IMR-90 (cell line): ENCODE measurements at regions not wholly inside any gene's neighbourhood (a gene's known extent, or its start where the extent isn't known, plus 50 kb on each side); places are given as distances from the start of the nearest gene placed in this dataset.

Experiments
- ATAC-seq: fragments of 200-7000 bp; cut with Tn5 transposase; 2 replicates; pipeline ENCODE4 v1.9.1; 2020; ENCODE audit warnings: low read depth, mild to moderate bottlenecking, moderate library complexity
- BruUV-seq: library from RNA; stranded (reverse); fragments of 400-500 nt; replicated peaks from 2 replicates; lab custom pipeline; 2021; lab: Mats Ljungman, UMichigan
- CTCF ChIA-PET: fragments of 300-600 bp; formaldehyde crosslinking; extraction: SDS; loops from one replicate; lab custom pipeline; 2021; ENCODE audit warnings: antibody characterized with exemption; lab: Yijun Ruan, JAX
- POLR2A ChIA-PET: fragments of 300-600 bp; sonication (Branson Sonifier 250); formaldehyde crosslinking; loops from one replicate; lab custom pipeline; 2022; ENCODE audit warnings: antibody characterized with exemption; ENCODE audit not compliant: unreplicated experiment; lab: Charles Lee
- DNase-seq: peaks from one replicate; pipeline ENCODE4 v3.0.0; 2013
- H2AFZ ChIP-seq: replicated peaks from 2 replicates; pipeline ENCODE3; 2013; ENCODE audit warnings: low read length, mild to moderate bottlenecking; ENCODE audit not compliant: poor library complexity
- H2AK5ac ChIP-seq: 2 replicates; pipeline ENCODE4 v1.6.1; 2013; ENCODE audit warnings: low read depth, low read length, inconsistent platforms
- H2AK9ac ChIP-seq: replicated peaks from 2 replicates; pipeline ENCODE3; 2013; ENCODE audit warnings: mild to moderate bottlenecking, low read depth, low read length, moderate library complexity; ENCODE audit not compliant: poor library complexity
- H2BK120ac ChIP-seq: 2 replicates; pipeline ENCODE4 v1.6.1; 2013; ENCODE audit warnings: low read depth, low read length, inconsistent platforms
- H2BK15ac ChIP-seq: 3 replicates; pipeline ENCODE4 v1.6.1; 2013; ENCODE audit warnings: low read depth, low read length, inconsistent platforms
- H2BK20ac ChIP-seq: 2 replicates; pipeline ENCODE4 v1.6.1; 2013; ENCODE audit warnings: low read depth, mild to moderate bottlenecking, inconsistent platforms, low read length, moderate library complexity
- H2BK5ac ChIP-seq: 2 replicates; pipeline ENCODE4 v1.6.1; 2013; ENCODE audit warnings: mild to moderate bottlenecking, low read depth, low read length, inconsistent platforms; ENCODE audit not compliant: poor library complexity, severe bottlenecking
- H3K14ac ChIP-seq: replicated peaks from 2 replicates; pipeline ENCODE4 v1.6.1; 2013; ENCODE audit warnings: low read depth, low read length, inconsistent platforms
- H3K18ac ChIP-seq: 2 replicates; pipeline ENCODE4 v1.6.1; 2013; ENCODE audit warnings: low read depth, low read length, control low read depth
- H3K23ac ChIP-seq: 2 replicates; pipeline ENCODE4 v1.6.1; 2013; ENCODE audit warnings: low read depth, low read length, inconsistent platforms
- H3K27ac ChIP-seq: 2 replicates; pipeline ENCODE4 v1.5.1; 2013; ENCODE audit warnings: mild to moderate bottlenecking, control low read depth, low read length; ENCODE audit not compliant: insufficient read depth
- H3K27me3 ChIP-seq: 2 replicates; pipeline ENCODE4 v1.6.1; 2013; ENCODE audit warnings: low read length; ENCODE audit not compliant: control insufficient read depth, insufficient read depth
- H3K36me3 ChIP-seq: 2 replicates; pipeline ENCODE4 v1.6.1; 2013; ENCODE audit warnings: low read length, mixed read lengths; ENCODE audit not compliant: control insufficient read depth, insufficient read depth
- H3K4ac ChIP-seq: 2 replicates; pipeline ENCODE4 v1.6.1; 2013; ENCODE audit warnings: low read depth, low read length, inconsistent platforms
- H3K4me1 ChIP-seq: 2 replicates; pipeline ENCODE4 v1.6.1; 2013; ENCODE audit warnings: low read length, mixed read lengths; ENCODE audit not compliant: control insufficient read depth, insufficient read depth
- H3K4me2 ChIP-seq: 2 replicates; pipeline ENCODE4 v1.6.1; 2013; ENCODE audit warnings: low read depth, mild to moderate bottlenecking, control low read depth, low read length, moderate library complexity
- H3K4me3 ChIP-seq: 2 replicates; pipeline ENCODE4 v1.5.1; 2013; ENCODE audit warnings: low read depth, mild to moderate bottlenecking, control low read depth, low read length, moderate library complexity; ENCODE audit not compliant: insufficient read depth
- H3K56ac ChIP-seq: 2 replicates; pipeline ENCODE4 v1.6.1; 2013; ENCODE audit warnings: low read length, inconsistent platforms; ENCODE audit not compliant: insufficient read depth; ENCODE audit errors: extremely low read depth
- H3K79me1 ChIP-seq, 2 experiments: 2 replicates each; pipeline ENCODE4 v1.6.1; 2013; ENCODE audit warnings: low read length in 2 of 2, inconsistent platforms in 1 of 2, low read depth in 1 of 2
- H3K9ac ChIP-seq: 2 replicates; pipeline ENCODE4 v1.6.1; 2013; ENCODE audit warnings: low read depth, low read length, control low read depth
- H3K9me1 ChIP-seq: 2 replicates; pipeline ENCODE4 v1.6.1; 2013; ENCODE audit warnings: low read length, inconsistent platforms; ENCODE audit not compliant: insufficient read depth
- H3K9me3 ChIP-seq: 2 replicates; pipeline ENCODE4 v1.6.1; 2013; ENCODE audit warnings: low read length; ENCODE audit not compliant: control insufficient read depth, insufficient read depth
- H4K20me1 ChIP-seq: 2 replicates; pipeline ENCODE4 v1.6.1; 2013; ENCODE audit warnings: low read length, inconsistent platforms; ENCODE audit not compliant: insufficient read depth
- H4K5ac ChIP-seq: 2 replicates; pipeline ENCODE4 v1.6.1; 2013; ENCODE audit warnings: mild to moderate bottlenecking, low read depth, low read length, control low read depth
- H4K8ac ChIP-seq, 2 experiments: 2 replicates each; pipeline ENCODE4 v1.6.1; 2013; ENCODE audit warnings: low read depth in 2 of 2, low read length in 2 of 2, control low read depth in 1 of 2, inconsistent platforms in 1 of 2
- H4K91ac ChIP-seq: 2 replicates; pipeline ENCODE4 v1.6.1; 2013; ENCODE audit warnings: low read depth, low read length, inconsistent platforms; ENCODE audit not compliant: insufficient read depth
- BHLHE40 ChIP-seq: fragments of 150-350 bp; IDR thresholded peaks from 2 replicates; pipeline ENCODE4 v1.6.1; 2016; ENCODE audit warnings: mild to moderate bottlenecking, low read depth, low read length
- CEBPB ChIP-seq: IDR thresholded peaks from 2 replicates; pipeline ENCODE4 v1.6.1; 2012; ENCODE audit warnings: low read depth, low read length, improper control_type of control experiment
- CHD1 ChIP-seq: IDR thresholded peaks from 2 replicates; pipeline ENCODE4 v1.6.1; 2012; ENCODE audit warnings: low read depth, low read length, improper control_type of control experiment
- FOS ChIP-seq: fragments of 150-350 bp; IDR thresholded peaks from 2 replicates; pipeline ENCODE4 v1.6.1; 2016; ENCODE audit warnings: low read depth, low read length
- MAFK ChIP-seq: IDR thresholded peaks from 2 replicates; pipeline ENCODE4 v1.6.1; 2012; ENCODE audit warnings: low read depth, low read length, improper control_type of control experiment
- MAZ ChIP-seq: IDR thresholded peaks from 2 replicates; pipeline ENCODE4 v1.6.1; 2012; ENCODE audit warnings: low read depth, mild to moderate bottlenecking, low read length, improper control_type of control experiment, moderate library complexity, borderline replicate concordance
- MXI1 ChIP-seq: IDR thresholded peaks from 2 replicates; pipeline ENCODE4 v1.6.1; 2012; ENCODE audit warnings: low read depth, mild to moderate bottlenecking, low read length, moderate library complexity, borderline replicate concordance
- NFE2L2 ChIP-seq: fragments of 150-350 bp; IDR thresholded peaks from 2 replicates; pipeline ENCODE4 v1.6.1; 2016; ENCODE audit warnings: low read depth, mild to moderate bottlenecking, low read length
- POLR2A ChIP-seq: IDR thresholded peaks from 2 replicates; pipeline ENCODE4 v1.6.1; 2012; ENCODE audit warnings: mild to moderate bottlenecking, low read depth, low read length
- RAD21 ChIP-seq: IDR thresholded peaks from 2 replicates; pipeline ENCODE4 v1.6.1; 2012; ENCODE audit warnings: low read length, improper control_type of control experiment
- RCOR1 ChIP-seq: IDR thresholded peaks from 2 replicates; pipeline ENCODE4 v1.6.1; 2012; ENCODE audit warnings: mild to moderate bottlenecking, low read length, improper control_type of control experiment; ENCODE audit not compliant: insufficient replicate concordance
- RFX5 ChIP-seq: IDR thresholded peaks from 2 replicates; pipeline ENCODE4 v1.8.0; 2012; ENCODE audit warnings: low read depth, mild to moderate bottlenecking, low read length, moderate library complexity
- SMC3 ChIP-seq: fragments of 150-350 bp; IDR thresholded peaks from 2 replicates; pipeline ENCODE4 v1.6.1; 2016; ENCODE audit warnings: low read depth, mild to moderate bottlenecking, antibody characterized with exemption, low read length, moderate library complexity
- WGBS, 2 experiments: methylation state at CpG; one replicate each; pipeline versions ENCODE4 v1.1.5 to v1.1.7; 2013; ENCODE audit warnings: missing lambda C conversion rate in 2 of 2; ENCODE audit not compliant: insufficient read length in 1 of 2; ENCODE audit errors: extremely low coverage in 2 of 2; 5-methylcytosine and 5-hydroxymethylcytosine counted together
- dilution Hi-C: fragments of 300-500 bp; cut with HindIII; formaldehyde crosslinking; loops from one replicate; pipeline ENCODE4 v1.14.3; 2018; ENCODE audit warnings: low sequenced_read_pairs; ENCODE audit not compliant: unreplicated experiment
- in situ Hi-C: fragments of 300-500 bp; cut with MboI; formaldehyde crosslinking; loops from 3 replicates; pipeline ENCODE4 v1.14.3; 2019; ENCODE audit warnings: low sequenced_read_pairs, inconsistent platforms, mixed read lengths
- intact Hi-C: fragments of 100-400 bp; cut with micrococcal nuclease; formaldehyde crosslinking; loops from 2 replicates; pipeline ENCODE4 v1.10.0; 2022
- TF ChIP-seq, protein P1 (sequence below): conservative IDR thresholded peaks from 2 replicates; pipeline ENCODE4 v1.5.1; 2012; ENCODE audit warnings: mild to moderate bottlenecking, low read depth, low read length, improper control_type of control experiment
- TF ChIP-seq, protein P2 (sequence below): fragments of 150-350 bp; IDR thresholded peaks from 2 replicates; pipeline ENCODE4 v1.6.1; 2017; ENCODE audit warnings: mild to moderate bottlenecking, antibody characterized with exemption, low read length, low read depth
- TF ChIP-seq, protein P3 (sequence below): fragments of 150-350 bp; IDR thresholded peaks from 2 replicates; pipeline ENCODE4 v1.6.1; 2016; ENCODE audit warnings: low read depth, mild to moderate bottlenecking, low read length, moderate library complexity, borderline replicate concordance

DNA sequence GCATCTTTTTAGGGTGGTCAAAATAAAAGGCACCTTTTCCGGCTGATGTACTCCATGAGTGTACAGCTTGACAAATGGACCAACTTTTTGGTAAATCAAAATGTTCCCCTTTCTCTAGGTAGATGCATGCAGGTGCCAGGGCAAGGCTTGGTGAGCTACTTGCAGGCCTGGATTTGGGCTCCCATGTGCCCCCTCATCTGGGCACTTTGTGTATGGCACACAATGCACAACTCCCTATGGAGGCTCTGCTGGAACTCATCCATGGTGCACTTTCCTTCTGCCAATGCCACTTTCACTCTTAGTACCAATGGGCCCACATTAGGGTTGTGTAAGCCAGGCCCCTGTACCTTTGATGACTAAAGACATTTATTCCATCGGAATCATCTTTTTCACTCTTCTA lies 300.8 kb downstream of the SDHAF3 start:
- Histone ChIP-seq H2AK9ac (no peak overlapping the region), H2BK15ac (no peak overlapping the region), H3K9ac (no peak overlapping the region), H4K91ac (no peak overlapping the region), H4K5ac (no peak overlapping the region), H3K4ac (no peak overlapping the region), H3K79me1 (no peaks in the 10 kb centered on the region), H3K9me3 (peaks cover 11% of the 10 kb centered on the region), H2AK5ac (no peak overlapping the region), H3K36me3 (no peaks in the 10 kb centered on the region), H4K8ac (no peak overlapping the region), H3K9me1 (no peaks in the 10 kb centered on the region), H4K20me1 (no peaks in the 10 kb centered on the region), H2BK20ac (no peak overlapping the region), H2AFZ (no peak overlapping the region), H3K4me1 (no peaks in the 10 kb centered on the region), H2BK5ac (no peak overlapping the region), H3K4me2 (no peak overlapping the region), H2BK120ac (no peak overlapping the region), H3K56ac (no peak overlapping the region), H3K27me3 (no peaks in the 10 kb centered on the region), H3K23ac (no peak overlapping the region), H3K27ac (no peak overlapping the region), H3K18ac (no peak overlapping the region), H3K4me3 (no peak overlapping the region), H3K14ac (no peak overlapping the region)
- POLR2A ChIA-PET: no interaction called here
- 80% methylated on average over 1 of the region's 2 CpGs; no CpG with 5 or more reads in 1 of the 2 experiments for WGBS, 2 experiments
- in situ Hi-C loops: no loop called here
- BruUV-seq: no TSS peak
- DNase-seq (no peak), ATAC-seq (no peak)
- intact Hi-C loops: no loop called here
- dilution Hi-C loops: no loop called here
- CTCF ChIA-PET: no interaction called here
- no peak for TF ChIP-seq RCOR1
- TF ChIP-seq MXI1: no peak
- TF ChIP-seq BHLHE40: no peak
- TF ChIP-seq, protein P1, sequence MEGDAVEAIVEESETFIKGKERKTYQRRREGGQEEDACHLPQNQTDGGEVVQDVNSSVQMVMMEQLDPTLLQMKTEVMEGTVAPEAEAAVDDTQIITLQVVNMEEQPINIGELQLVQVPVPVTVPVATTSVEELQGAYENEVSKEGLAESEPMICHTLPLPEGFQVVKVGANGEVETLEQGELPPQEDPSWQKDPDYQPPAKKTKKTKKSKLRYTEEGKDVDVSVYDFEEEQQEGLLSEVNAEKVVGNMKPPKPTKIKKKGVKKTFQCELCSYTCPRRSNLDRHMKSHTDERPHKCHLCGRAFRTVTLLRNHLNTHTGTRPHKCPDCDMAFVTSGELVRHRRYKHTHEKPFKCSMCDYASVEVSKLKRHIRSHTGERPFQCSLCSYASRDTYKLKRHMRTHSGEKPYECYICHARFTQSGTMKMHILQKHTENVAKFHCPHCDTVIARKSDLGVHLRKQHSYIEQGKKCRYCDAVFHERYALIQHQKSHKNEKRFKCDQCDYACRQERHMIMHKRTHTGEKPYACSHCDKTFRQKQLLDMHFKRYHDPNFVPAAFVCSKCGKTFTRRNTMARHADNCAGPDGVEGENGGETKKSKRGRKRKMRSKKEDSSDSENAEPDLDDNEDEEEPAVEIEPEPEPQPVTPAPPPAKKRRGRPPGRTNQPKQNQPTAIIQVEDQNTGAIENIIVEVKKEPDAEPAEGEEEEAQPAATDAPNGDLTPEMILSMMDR: no peak
- no peak for TF ChIP-seq NFE2L2
- TF ChIP-seq SMC3: no peak
- TF ChIP-seq FOS: no peak
- TF ChIP-seq CHD1: no peak
- TF ChIP-seq, protein P2, sequence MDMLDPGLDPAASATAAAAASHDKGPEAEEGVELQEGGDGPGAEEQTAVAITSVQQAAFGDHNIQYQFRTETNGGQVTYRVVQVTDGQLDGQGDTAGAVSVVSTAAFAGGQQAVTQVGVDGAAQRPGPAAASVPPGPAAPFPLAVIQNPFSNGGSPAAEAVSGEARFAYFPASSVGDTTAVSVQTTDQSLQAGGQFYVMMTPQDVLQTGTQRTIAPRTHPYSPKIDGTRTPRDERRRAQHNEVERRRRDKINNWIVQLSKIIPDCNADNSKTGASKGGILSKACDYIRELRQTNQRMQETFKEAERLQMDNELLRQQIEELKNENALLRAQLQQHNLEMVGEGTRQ: no peak
- TF ChIP-seq RAD21: no peak
- TF ChIP-seq, protein P3, sequence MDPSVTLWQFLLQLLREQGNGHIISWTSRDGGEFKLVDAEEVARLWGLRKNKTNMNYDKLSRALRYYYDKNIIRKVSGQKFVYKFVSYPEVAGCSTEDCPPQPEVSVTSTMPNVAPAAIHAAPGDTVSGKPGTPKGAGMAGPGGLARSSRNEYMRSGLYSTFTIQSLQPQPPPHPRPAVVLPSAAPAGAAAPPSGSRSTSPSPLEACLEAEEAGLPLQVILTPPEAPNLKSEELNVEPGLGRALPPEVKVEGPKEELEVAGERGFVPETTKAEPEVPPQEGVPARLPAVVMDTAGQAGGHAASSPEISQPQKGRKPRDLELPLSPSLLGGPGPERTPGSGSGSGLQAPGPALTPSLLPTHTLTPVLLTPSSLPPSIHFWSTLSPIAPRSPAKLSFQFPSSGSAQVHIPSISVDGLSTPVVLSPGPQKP: no peak
- TF ChIP-seq CEBPB: no peak
- TF ChIP-seq POLR2A: no peak
- no peak for TF ChIP-seq MAFK
- no peak for TF ChIP-seq MAZ
- no peak for TF ChIP-seq RFX5
